Trophoblast cell (in vitro differentiated cells and primary cell): ENCODE measurements at regions not wholly inside any gene's neighbourhood (a gene's known extent, or its start where the extent isn't known, plus 50 kb on each side); places are given as distances from the start of the nearest gene placed in this dataset.

Experiments
- DNase-seq, 2 donors: peaks; one replicate each; pipeline ENCODE4 v3.0.0-alpha.2; 2016
- H2AFZ ChIP-seq: 2 replicates; pipeline ENCODE4 v1.6.1; 2013; ENCODE audit warnings: low read length, moderate library complexity, mild to moderate bottlenecking; ENCODE audit not compliant: insufficient read depth, poor library complexity
- H2AK5ac ChIP-seq: 2 replicates; pipeline ENCODE4 v1.6.1; 2013; ENCODE audit warnings: mild to moderate bottlenecking, low read length
- H2BK120ac ChIP-seq: 2 replicates; pipeline ENCODE4 v1.6.1; 2013; ENCODE audit warnings: low read length, mild to moderate bottlenecking, moderate library complexity; ENCODE audit not compliant: insufficient read depth, poor library complexity
- H2BK12ac ChIP-seq: 2 replicates; pipeline ENCODE4 v1.6.1; 2013; ENCODE audit warnings: mild to moderate bottlenecking, low read length, moderate library complexity
- H2BK5ac ChIP-seq: 2 replicates; pipeline ENCODE4 v1.6.1; 2013; ENCODE audit warnings: low read length, low read depth, moderate library complexity, mild to moderate bottlenecking; ENCODE audit not compliant: poor library complexity
- H3K14ac ChIP-seq: 2 replicates; pipeline ENCODE4 v1.6.1; 2013; ENCODE audit warnings: mild to moderate bottlenecking, low read length
- H3K18ac ChIP-seq: 2 replicates; pipeline ENCODE4 v1.6.1; 2013; ENCODE audit warnings: mild to moderate bottlenecking, low read length
- H3K23ac ChIP-seq: 2 replicates; pipeline ENCODE4 v1.6.1; 2013; ENCODE audit warnings: low read length
- H3K27ac ChIP-seq: 2 replicates; pipeline ENCODE4 v1.5.1; 2013; ENCODE audit warnings: low read depth, mild to moderate bottlenecking, inconsistent platforms, low read length, moderate library complexity
- H3K27me3 ChIP-seq: 2 replicates; pipeline ENCODE4 v1.6.1; 2013; ENCODE audit warnings: inconsistent platforms, mild to moderate bottlenecking, low read length, moderate library complexity; ENCODE audit not compliant: insufficient read depth
- H3K36me3 ChIP-seq, 2 experiments: 1 replicate in 1 of 2; 2 replicates in 1 of 2; pipeline ENCODE4 v1.6.1; 2013; ENCODE audit warnings: low read length in 2 of 2, mild to moderate bottlenecking in 2 of 2, moderate library complexity in 1 of 2; ENCODE audit not compliant: insufficient read depth in 2 of 2, control insufficient read depth in 1 of 2
- H3K4ac ChIP-seq: 2 replicates; pipeline ENCODE4 v1.6.1; 2013; ENCODE audit warnings: low read depth, mild to moderate bottlenecking, low read length, moderate library complexity
- H3K4me1 ChIP-seq, 2 experiments: 1 replicate in 1 of 2; 2 replicates in 1 of 2; pipeline ENCODE4 v1.6.1; 2013; ENCODE audit warnings: low read length in 2 of 2, mild to moderate bottlenecking in 2 of 2, moderate library complexity in 1 of 2; ENCODE audit not compliant: insufficient read depth in 2 of 2, control insufficient read depth in 1 of 2
- H3K4me2 ChIP-seq: 2 replicates; pipeline ENCODE4 v1.6.1; 2013; ENCODE audit warnings: inconsistent platforms, mild to moderate bottlenecking, low read length, moderate library complexity
- H3K4me3 ChIP-seq: 2 replicates; pipeline ENCODE4 v1.5.1; 2013; ENCODE audit warnings: mild to moderate bottlenecking, low read depth, low read length, inconsistent platforms
- H3K79me1 ChIP-seq: one replicate; pipeline ENCODE4 v1.6.1; 2013; ENCODE audit warnings: low read length
- H3K79me2 ChIP-seq: 2 replicates; pipeline ENCODE4 v1.6.1; 2013; ENCODE audit warnings: low read length, mild to moderate bottlenecking; ENCODE audit not compliant: control insufficient read depth, insufficient read depth, poor library complexity
- H3K9ac ChIP-seq: 2 replicates; pipeline ENCODE4 v1.6.1; 2013; ENCODE audit warnings: mild to moderate bottlenecking, low read length
- H3K9me3 ChIP-seq: 2 replicates; pipeline ENCODE4 v1.6.1; 2013; ENCODE audit warnings: low read depth, mild to moderate bottlenecking, control low read depth, inconsistent platforms, low read length; ENCODE audit not compliant: insufficient read depth
- H4K12ac ChIP-seq: 2 replicates; pipeline ENCODE4 v1.6.1; 2013; ENCODE audit warnings: low read depth, mild to moderate bottlenecking, low read length, moderate library complexity
- H4K8ac ChIP-seq: 2 replicates; pipeline ENCODE4 v1.6.1; 2013; ENCODE audit warnings: low read depth, mild to moderate bottlenecking, low read length, moderate library complexity
- H4K91ac ChIP-seq: one replicate; pipeline ENCODE4 v1.6.1; 2013; ENCODE audit warnings: low read depth, mild to moderate bottlenecking, low read length, moderate library complexity
- WGBS: extraction: QIAGEN DNeasy Blood & Tissue Kit; methylation state at CpG from one replicate; pipeline ENCODE4 v1.1.7; 2013; ENCODE audit warnings: missing lambda C conversion rate; ENCODE audit not compliant: insufficient read length, insufficient coverage; ENCODE audit errors: extremely low coverage; 5-methylcytosine and 5-hydroxymethylcytosine counted together

DNA sequence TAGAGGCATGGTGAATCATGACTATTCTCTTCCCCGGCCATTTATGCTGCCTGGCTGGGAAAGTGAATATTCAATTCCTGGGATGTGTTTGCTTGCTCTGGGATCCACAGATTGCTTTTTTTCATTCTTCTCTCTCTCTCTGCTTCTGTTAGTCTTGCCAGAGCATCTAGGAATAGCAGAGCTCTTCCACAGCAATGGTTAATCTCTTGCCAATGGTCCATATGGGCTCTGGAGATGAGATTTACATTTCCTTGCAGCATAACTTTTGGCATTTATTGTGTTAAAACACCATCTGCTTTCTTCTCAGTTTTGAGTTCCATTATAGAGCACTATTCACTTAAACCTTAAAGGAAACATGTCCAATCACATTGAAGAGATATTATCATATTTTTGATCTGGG lies 59.2 kb upstream of the GUCY1A1 start:
- Histone ChIP-seq H3K14ac (no peak overlapping the region), H3K4me2 (no peak overlapping the region), H2BK5ac (no peak overlapping the region), H3K4ac (no peak overlapping the region), H3K9me3 (no peaks in the 10 kb centered on the region), H3K23ac (no peak overlapping the region), H4K91ac (no peak overlapping the region), H2BK120ac (no peak overlapping the region), H3K36me3 (no peaks in the 10 kb centered on the region), H2BK12ac (no peak overlapping the region), H4K12ac (no peak overlapping the region), H3K9ac (no peak overlapping the region), H4K8ac (no peak overlapping the region), H3K4me3 (no peak overlapping the region), H3K79me2 (peaks cover 2% of the 10 kb centered on the region), H3K27me3 (no peaks in the 10 kb centered on the region), H3K27ac (no peak overlapping the region), H3K79me1 (peaks cover 28% of the 10 kb centered on the region), H3K18ac (no peak overlapping the region), H2AK5ac (no peak overlapping the region), H3K4me1 (peaks cover 9 to 12% of the 10 kb centered on the region in 2 experiments), H2AFZ (no peak overlapping the region)
- WGBS, result no CpG with 5 or more reads among the region's 1 CpG
- DNase-seq, result no peak

GRCh38 chr4:155604718-155605626 lies 61.7 kb upstream of the GUCY1A1 start:
- Histone ChIP-seq H3K4me3 (no peak overlapping the region), H3K79me2 (peaks cover 2% of the 10 kb centered on the region), H2AFZ (no peak overlapping the region), H3K4me2 (no peak overlapping the region), H3K23ac (no peak overlapping the region), H3K9ac (no peak overlapping the region), H3K14ac (peak overlapping the region; percentile 53), H2BK5ac (peak overlapping the region; percentile 80), H3K9me3 (no peaks in the 10 kb centered on the region), H2BK12ac (peak overlapping the region; percentile 86), H3K36me3 (no peaks in the 10 kb centered on the region), H3K4me1 (peaks cover 9 to 13% of the 10 kb centered on the region in 2 experiments), H3K4ac (no peak overlapping the region), H4K8ac (peak overlapping the region; percentile 11), H2AK5ac (no peak overlapping the region), H3K79me1 (peaks cover 29% of the 10 kb centered on the region), H3K18ac (no peak overlapping the region), H2BK120ac (peak overlapping the region; percentile 87), H4K91ac (no peak overlapping the region), H4K12ac (no peak overlapping the region), H3K27ac (peak overlapping the region; percentile 87), H3K27me3 (no peaks in the 10 kb centered on the region)
- WGBS, result no CpG with 5 or more reads among the region's 4 CpGs
- DNase-seq, result no peak

DNA sequence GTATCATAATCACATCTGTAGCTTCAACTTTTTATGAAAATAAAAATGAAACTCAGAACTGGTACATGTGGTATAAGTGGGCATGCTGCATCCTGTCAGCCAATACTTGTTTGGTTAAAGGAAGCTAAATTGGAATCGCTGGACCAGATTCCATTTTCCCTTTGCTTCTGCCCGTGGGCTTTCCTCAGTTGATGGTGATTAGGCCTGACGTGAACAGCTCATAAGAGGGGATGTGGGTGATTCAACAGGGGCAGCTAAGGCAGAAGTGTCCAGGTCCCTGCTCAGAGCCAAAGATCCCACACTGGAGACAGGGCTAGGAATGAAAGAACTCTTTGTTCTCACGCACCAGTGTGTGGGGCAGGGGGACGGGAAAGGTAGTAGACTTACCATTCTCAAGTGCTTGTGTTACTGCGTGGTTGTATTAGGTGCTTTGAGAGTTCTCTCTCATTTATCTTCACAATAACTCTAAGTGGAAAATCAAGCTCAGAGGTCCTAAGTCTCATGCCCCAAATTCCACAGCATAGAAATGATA lies 63.2 kb upstream of the GUCY1A1 start:
- peak overlapping the region; percentile 82 for H2BK120ac ChIP-seq
- peak overlapping the region; percentile 2 for H3K4ac ChIP-seq
- peak overlapping the region; percentile 73 for H2BK5ac ChIP-seq
- H2BK12ac ChIP-seq, result peak overlapping the region; percentile 23
- H3K36me3 ChIP-seq, result no peaks in the 10 kb centered on the region
- peak overlapping the region; percentile 88 for H4K91ac ChIP-seq
- peak overlapping the region; percentile 22 for H3K14ac ChIP-seq
- H3K4me3 ChIP-seq, result no peak overlapping the region
- H2AFZ ChIP-seq, result no peak overlapping the region
- H4K8ac ChIP-seq, result peak overlapping the region; percentile 25
- H3K9me3 ChIP-seq, result no peaks in the 10 kb centered on the region
- no peak overlapping the region for H3K9ac ChIP-seq
- no peak overlapping the region for H3K23ac ChIP-seq
- no peak overlapping the region for H3K4me2 ChIP-seq
- no peak overlapping the region for H2AK5ac ChIP-seq
- H4K12ac ChIP-seq, result no peak overlapping the region
- no CpG with 5 or more reads among the region's 6 CpGs for WGBS
- peak overlapping the region; percentile 34 for H3K18ac ChIP-seq
- peak overlapping the region; percentile 93 for H3K27ac ChIP-seq
- no peaks in the 10 kb centered on the region for H3K27me3 ChIP-seq
- DNase-seq, result peak; percentile 2 to 59
- peaks cover 2% of the 10 kb centered on the region for H3K79me2 ChIP-seq
- H3K4me1 ChIP-seq, result peaks cover 7 to 14% of the 10 kb centered on the region in 2 experiments
- peaks cover 26% of the 10 kb centered on the region for H3K79me1 ChIP-seq

DNA sequence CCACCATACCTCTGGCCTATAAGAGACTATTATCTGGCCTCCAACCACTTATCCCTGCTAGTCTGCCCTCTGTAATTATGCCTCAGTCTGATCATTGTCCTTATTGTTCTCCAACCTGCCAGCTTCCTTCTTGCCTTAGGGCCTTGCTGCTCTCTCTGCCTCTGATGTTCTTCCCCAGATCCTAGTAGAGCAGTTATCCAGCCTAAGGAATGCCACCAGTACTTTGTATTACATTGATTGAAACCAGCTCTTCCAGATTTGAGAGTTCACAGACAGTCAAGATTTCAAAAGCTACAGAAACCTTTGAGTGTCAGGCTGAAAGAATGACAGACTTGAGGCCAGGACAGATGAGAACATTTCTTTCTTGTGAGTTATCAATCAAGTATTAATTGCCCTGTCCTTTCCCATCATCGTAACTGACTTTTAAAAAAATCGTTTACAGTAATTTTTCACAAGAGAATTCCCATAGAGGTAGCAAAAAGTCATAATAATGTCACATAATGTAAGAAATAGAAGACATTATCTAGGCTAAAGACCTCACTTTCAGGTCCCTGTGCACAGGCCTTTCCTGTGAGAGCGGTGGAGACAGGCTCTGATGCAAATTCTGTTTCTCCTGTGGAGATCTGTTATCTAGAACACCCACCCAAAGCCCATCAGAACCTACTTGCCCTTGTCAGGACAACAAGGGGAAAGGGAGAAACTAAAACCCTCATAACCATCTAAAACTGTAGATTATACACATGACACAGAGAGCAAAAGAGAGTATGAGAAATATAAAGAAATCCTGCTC lies 64.1 kb upstream of the GUCY1A1 start:
- H3K23ac ChIP-seq, result no peak overlapping the region
- H3K79me2 ChIP-seq, result peaks cover 2% of the 10 kb centered on the region
- peak overlapping the region; percentile 96 for H3K27ac ChIP-seq
- H4K8ac ChIP-seq, result no peak overlapping the region
- H4K91ac ChIP-seq, result peak overlapping the region; percentile 88
- H3K27me3 ChIP-seq, result no peaks in the 10 kb centered on the region
- H3K18ac ChIP-seq, result no peak overlapping the region
- H2BK12ac ChIP-seq, result peak overlapping the region; percentile 18
- H3K4ac ChIP-seq, result peak overlapping the region; percentile 72
- peaks cover 7 to 12% of the 10 kb centered on the region in 2 experiments for H3K4me1 ChIP-seq
- H3K9ac ChIP-seq, result no peak overlapping the region
- H2AFZ ChIP-seq, result no peak overlapping the region
- DNase-seq, result peak; percentile 58 to 93
- H3K9me3 ChIP-seq, result no peaks in the 10 kb centered on the region
- no peaks in the 10 kb centered on the region for H3K36me3 ChIP-seq
- no peak overlapping the region for H3K4me3 ChIP-seq
- no peak overlapping the region for H2AK5ac ChIP-seq
- H3K4me2 ChIP-seq, result no peak overlapping the region
- peak overlapping the region; percentile 46 for H4K12ac ChIP-seq
- H2BK5ac ChIP-seq, result peak overlapping the region; percentile 98
- WGBS, result no CpG with 5 or more reads among the region's 3 CpGs
- peak overlapping the region; percentile 56 for H3K14ac ChIP-seq
- peak overlapping the region; percentile 78 for H2BK120ac ChIP-seq
- H3K79me1 ChIP-seq, result peaks cover 24% of the 10 kb centered on the region
